ENCODE measurements at regions not wholly inside any gene's neighbourhood (a gene's known extent, or its start where the extent isn't known, plus 50 kb on each side); places are given as distances from the start of the nearest gene placed in this dataset.
"Not testable (repeated sequence)": the region's sequence is repeated elsewhere in the genome, so short reads cannot be mapped to it uniquely, and the experiment has no call there.

- TF ChIP-seq EZH2 (IDR thresholded peaks at IDR 0.05; ENCODE audit: insufficient read depth, low read length); CTCF (IDR thresholded peaks at IDR 0.05; ENCODE audit: insufficient read depth, low read depth, low read length): not testable (repeated sequence)
Measured at GRCh38 chr21:27881331-27881730, 914.4 kb upstream of the ADAMTS5 start.
